Activated CD4-positive, alpha-beta T cell treated with anti-CD3 and anti-CD28 coated beads for 4 hours (primary cell): ENCODE measurements at regions not wholly inside any gene's neighbourhood (a gene's known extent, or its start where the extent isn't known, plus 50 kb on each side); places are given as distances from the start of the nearest gene placed in this dataset.

Source experiments
- DNase-seq, 2 donors: peaks; one replicate each; pipeline ENCODE4 v3.0.0-alpha.2; 2020

DNA sequence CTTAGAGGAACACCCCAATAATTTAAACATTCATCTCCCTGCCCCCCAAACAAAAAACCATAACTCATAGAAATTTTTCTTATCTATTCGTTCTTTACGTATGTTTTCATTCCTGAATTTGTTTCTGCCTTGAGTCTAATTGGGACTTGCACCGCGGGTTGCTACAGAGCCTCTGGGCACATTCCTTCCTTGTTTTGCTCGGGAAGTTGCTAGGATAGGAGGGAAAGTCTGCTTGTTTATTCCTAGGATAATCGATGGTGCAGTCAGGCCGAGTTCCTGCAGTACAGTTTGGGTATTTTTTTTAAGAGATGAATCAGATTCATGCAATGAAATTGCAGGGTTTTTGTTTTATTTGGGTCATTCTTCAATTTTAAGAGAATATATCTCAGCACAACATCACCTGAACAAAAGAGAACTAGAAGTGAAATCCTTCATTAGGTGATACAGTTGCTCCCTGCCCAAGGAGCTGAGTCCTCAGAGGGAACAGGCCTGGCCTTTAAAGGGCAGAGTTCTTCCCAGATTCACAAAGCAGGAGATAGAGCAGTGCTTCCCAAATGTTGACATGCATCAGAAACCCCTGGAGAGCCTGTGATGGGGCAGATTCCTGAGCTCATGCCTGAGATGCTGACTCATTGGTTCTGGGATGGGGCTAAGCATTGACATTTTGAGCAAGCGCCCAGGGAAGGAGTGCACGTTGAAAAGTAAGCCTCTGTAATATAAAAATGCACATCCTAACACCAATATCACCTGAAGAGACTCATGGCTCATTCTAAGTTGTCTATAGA, 114.9 kb upstream of the FAM9B start:
- DNase-seq, result no peak

GRCh38 chrX:9149501-9150245, 115.7 kb upstream of the FAM9B start:
- DNase-seq, result no peak

DNA sequence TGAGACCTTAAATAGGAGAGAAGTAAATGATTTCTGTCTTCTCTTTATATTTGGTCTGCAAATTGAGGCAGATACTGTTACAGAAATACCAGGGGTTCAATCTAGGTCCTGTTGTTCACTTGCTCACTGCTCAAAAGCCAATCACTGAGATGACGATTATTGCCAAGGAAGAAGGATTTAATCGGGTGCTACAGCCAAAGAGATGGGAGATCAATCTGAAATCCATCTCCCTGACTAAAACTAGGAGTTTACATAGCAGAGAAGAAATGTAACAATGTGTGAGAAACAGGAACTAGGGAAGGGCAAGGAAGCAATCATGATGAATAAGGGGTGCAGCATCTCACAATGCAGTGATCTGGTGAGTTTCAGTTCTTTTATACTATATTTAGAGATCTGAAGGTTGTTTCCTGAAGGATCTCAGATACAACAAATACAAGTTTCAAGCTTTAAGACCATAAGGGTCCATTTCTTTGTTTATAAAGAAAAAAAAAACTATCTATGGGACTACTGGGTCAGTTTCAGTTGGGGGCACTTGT, 117.9 kb upstream of the FAM9B start:
- no peak for DNase-seq

DNA sequence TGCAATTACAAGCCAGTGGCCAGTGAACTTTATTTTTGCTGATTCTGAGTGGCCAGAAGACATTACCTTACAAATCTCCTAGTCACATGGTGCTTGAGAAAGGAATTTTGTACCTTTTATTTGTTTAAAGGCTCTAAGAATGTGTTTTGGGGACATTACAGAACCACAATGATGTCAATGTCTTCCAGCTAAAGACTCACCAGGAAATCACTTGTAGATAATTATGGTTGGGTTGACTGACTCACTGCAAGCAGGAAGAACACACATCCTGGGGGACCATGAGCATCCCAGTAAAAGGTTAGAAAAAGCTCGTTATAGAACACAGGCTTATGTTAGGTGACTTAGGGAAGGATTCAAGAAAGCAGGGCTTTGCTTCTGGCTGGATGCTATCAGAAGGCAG, 119.4 kb upstream of the FAM9B start:
- DNase-seq, result no peak

- no peak for DNase-seq
These were observed 124.7 kb upstream of the FAM9B start for GRCh38 chrX:9158611-9159010.

DNA sequence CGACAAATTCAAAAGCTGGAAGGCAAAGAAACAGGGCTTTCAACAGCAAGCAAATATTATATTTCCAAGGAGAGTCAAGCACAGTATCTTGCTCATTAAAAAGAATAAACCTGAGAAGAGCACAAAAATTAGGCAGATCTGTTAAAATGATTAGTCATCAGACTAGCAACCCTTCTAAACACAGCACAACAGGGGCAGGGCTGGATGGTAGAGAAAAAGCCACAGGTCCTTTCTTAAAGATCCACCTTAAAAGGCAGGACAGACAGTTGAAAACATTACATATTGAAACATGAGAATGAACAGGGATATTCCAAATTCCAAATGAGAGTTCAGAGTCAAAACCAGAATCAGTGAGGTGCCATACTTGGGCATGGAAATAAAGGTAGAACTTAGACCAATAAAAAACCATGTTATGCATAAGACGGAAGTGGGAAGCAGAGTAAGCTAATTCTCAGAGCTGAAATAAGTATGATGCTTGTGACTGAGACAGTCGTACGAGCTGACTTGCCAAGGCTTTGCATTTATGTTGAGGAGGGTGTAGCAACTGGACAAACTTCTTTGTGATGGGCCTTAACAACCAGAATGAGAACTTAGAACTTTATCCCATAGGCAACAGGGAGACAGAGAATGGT, 126.9 kb upstream of the FAM9B start:
- no peak for DNase-seq

DNA sequence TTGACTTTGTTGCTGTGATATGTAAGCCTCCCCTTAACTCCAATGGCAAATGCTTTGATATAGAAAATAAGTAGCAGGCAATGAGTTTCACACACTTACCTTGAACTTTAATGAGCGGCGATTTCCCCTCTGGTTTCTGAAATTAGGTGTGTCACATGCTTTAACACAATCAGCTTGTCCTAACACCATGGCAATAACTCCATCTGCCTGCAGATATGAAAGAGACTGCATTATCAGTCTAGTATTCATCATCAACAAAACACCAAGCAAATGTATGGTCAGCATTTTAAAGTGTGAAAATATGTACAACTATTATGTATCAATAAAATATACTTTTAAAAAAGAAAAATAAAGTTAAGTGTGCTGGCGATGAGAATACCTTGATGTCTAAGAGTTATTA, 128.8 kb upstream of the FAM9B start:
- DNase-seq, result no peak

DNA sequence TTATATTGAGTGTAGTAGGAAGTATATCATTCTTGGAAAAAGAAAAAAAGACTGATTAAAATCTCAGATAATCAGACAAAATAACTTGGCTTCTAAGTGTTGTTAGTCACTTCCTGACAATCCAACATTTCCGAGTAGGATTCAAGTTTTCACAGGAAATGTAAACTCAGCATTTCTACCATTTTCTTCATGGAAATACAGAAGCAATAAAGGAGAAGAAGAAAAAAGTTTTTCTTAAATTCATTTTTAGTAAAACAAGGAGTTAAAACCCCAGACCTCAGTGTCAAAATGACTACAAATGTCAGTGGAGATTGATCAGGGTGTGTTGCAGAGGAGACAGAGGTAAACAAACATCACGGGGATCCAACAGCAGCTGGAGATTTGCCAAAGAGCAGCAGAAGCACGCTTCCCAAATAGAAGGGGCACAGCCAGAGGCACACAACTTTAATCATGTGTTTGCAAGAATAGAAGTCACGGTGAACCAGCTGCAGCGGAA, 129.3 kb upstream of the FAM9B start:
- DNase-seq, result no peak

GRCh38 chrX:9164086-9164485, 130.2 kb upstream of the FAM9B start:
- DNase-seq, result no peak

- DNase-seq, result no peak
These were observed 130.9 kb upstream of the FAM9B start for GRCh38 chrX:9164533-9165426.

GRCh38 chrX:9166584-9166944, 132.6 kb upstream of the FAM9B start:
- DNase-seq, result no peak

DNA sequence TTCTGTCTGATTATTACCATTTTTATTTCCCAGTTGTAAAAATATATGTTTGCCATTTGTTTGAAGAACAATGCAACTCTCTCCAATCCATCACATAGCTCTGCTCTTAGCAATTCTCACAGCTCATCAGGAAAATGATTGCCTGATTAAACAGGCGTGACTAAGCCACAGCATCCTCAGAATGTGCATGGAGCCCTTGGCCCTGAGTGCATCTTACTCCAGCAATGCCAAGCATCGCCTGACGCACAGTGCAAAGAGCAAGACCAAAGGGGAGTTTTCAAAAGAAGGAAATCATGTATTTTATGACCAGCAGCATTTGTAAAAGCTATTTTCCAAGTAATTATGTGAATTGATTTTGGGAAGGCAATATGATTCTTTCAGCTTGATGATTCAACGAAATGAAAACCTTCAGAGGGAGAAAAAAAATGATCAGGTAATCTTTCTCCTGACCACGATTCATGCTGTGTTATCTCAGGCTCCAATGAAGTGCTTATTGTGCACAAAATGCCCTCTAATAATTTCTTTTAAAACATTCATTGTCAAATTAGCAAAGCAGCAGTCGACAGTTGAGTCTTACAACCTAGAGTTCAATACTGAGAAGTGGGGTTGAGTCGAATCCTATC, 138.0 kb upstream of the FAM9B start:
- no peak for DNase-seq

GRCh38 chrX:9172464-9172850, 138.5 kb upstream of the FAM9B start:
- no peak for DNase-seq

DNA sequence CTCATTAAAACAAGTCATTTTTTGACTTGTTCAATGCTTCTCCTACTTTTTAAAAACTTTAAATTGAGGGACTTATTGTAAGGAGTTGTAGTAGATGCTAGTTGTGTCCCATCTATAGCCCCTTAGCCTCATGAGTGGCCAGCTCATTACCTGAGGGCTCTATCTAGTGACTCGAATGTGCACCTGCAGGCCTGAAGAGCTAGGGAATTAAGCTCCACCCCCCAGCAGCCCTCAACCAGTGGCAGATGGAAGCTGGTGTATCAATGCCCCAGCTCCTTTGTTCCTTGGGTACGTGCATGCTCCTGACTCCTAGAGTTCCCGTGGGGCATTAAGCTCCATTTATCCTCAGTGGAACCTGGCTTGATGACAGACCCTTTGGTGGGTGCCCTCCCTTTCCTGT, 146.7 kb upstream of the FAM9B start:
- no peak for DNase-seq

DNA sequence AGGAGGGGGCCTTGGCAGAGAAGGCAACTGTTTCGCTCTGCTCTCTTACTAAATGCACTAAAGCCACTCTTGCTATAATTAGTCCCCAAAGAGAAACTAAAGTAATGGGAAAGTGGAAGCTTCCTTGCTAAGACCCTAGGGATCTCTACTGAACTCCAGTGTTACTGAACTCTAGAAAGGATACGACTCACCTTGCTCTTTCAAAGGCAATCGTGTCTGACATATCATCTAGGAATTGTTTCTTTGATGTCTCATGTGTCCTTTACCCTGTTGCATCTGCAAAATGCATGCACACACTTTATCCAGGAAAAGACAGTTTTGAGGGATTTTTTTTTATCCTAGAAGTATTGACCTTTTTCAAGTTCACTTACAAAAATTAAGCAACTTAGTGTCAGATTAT, 148.1 kb upstream of the FAM9B start:
- no peak for DNase-seq

DNA sequence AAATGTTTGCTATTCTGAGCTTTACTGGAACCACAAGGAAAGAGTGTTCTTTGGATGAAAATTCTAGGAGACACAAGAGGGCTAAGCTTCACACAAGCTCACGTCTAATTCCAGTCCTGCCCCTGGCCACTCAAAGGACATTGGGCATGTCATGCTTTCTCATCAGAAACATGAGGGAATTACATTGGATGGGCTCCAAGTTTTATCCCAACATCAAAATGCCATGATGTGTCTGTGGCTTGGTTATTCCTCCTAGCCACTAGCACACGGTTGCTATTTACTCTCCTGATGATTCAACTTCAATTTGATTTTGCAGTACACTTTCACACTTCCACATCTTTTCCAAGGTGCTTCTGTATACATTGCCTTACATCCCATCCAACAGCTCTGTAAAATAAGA, 149.6 kb upstream of the FAM9B start:
- no peak for DNase-seq

DNA sequence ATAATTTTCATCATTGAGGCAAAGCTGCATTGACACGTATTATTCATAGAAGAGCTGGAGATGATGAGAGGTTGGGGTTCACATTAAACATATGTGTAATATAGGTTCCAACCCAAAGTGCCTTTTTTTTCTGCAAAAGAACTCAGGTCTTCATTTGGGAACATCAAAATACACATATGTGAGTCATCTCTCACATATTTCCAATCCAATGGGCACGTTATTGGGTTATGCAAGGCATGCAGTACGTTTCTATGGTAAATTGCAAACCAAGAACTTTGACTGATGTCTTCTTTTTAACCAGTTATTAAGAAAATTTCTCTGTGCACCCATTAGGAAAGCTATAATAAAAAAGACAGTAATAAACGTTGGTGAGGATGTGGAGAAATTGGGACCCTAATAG, 150.3 kb upstream of the FAM9B start:
- no peak for DNase-seq

- DNase-seq, result no peak
These were observed 154.2 kb upstream of the FAM9B start for GRCh38 chrX:9188117-9188516.

DNA sequence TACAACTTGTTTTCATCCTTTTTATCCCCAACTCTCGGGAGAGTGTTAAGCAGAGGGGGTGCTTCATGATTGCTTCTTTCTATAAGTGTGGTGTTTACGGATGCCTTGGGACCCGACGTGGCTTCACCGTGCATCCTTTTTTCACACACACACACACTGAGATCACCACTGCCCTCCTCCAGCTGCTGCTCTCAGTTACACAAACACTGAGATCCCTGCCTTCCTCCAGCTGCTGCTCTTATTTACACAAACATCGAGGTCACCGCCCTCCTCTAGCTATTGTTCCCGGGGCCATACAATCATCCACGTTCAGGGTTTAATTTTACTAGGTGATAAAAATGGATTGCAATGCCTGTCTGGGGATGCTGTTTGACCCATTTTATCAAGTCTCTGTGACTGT, 155.4 kb upstream of the FAM9B start:
- no peak for DNase-seq

DNA sequence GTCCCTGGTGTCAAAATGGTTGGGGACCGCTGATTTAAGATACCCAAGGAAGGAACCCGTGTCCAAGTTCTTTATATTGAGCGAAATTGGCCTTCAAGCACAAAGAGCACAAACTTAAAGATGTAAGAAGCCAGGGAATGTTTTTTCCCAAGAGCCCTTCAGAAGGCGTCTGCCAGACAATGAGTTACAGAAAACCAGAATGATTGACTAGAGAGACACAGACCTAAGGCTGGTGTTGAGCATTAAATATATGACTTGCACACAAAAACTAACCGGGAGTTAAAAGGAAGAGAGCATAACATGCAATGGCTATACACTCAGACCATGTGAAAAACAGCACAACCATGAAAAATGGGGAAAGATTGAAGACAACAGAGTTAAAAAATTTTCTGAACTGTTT, 157.5 kb upstream of the FAM9B start:
- DNase-seq, result no peak

DNA sequence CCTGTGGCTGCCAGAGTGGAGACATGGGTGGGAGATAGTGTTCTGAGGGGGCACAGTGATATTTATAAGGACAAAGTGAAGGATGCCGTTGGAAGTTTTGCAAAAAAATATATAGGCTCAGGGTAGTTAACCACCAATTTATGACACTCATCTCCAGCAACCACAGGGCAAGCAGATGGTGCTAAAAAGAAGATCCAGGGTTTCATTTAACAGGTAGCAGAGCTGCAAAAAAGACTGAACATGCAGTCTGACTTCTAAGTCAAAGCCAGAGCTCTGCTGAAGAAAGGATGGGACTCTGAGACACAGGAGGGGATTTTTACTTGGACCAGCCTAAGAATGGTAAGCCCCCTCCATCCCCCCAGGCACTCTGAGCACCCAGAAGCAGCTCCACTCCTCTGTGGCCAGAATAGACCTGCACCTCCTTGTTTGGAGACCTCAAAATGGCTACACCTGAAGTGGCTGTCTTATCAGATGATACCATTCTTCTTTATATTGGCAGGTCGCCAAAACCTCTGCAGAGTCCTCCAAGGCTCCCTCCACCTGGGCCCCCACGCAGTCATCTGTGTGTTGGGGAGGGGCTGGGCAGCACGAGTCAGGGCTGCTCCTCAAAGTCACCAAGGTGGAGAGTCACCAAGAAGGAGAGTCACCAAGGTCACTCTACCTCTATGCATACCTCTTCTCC, 161.4 kb upstream of the FAM9B start:
- DNase-seq, result no peak
